IMR-90 (cell line): ENCODE measurements at regions not wholly inside any gene's neighbourhood (a gene's known extent, or its start where the extent isn't known, plus 50 kb on each side); places are given as distances from the start of the nearest gene placed in this dataset.

ENCODE experiments used
- ATAC-seq: fragments of 200-7000 bp; cut with Tn5 transposase; 2 replicates; pipeline ENCODE4 v1.9.1; 2020; ENCODE audit warnings: low read depth, mild to moderate bottlenecking, moderate library complexity
- BruUV-seq: library from RNA; stranded (reverse); fragments of 400-500 nt; replicated peaks from 2 replicates; lab custom pipeline; 2021; lab: Mats Ljungman, UMichigan
- CTCF ChIA-PET: fragments of 300-600 bp; formaldehyde crosslinking; extraction: SDS; loops from one replicate; lab custom pipeline; 2021; ENCODE audit warnings: antibody characterized with exemption; lab: Yijun Ruan, JAX
- POLR2A ChIA-PET: fragments of 300-600 bp; sonication (Branson Sonifier 250); formaldehyde crosslinking; loops from one replicate; lab custom pipeline; 2022; ENCODE audit warnings: antibody characterized with exemption; ENCODE audit not compliant: unreplicated experiment; lab: Charles Lee
- DNase-seq: peaks from one replicate; pipeline ENCODE4 v3.0.0; 2013
- H2AFZ ChIP-seq: replicated peaks from 2 replicates; pipeline ENCODE3; 2013; ENCODE audit warnings: low read length, mild to moderate bottlenecking; ENCODE audit not compliant: poor library complexity
- H2AK5ac ChIP-seq: 2 replicates; pipeline ENCODE4 v1.6.1; 2013; ENCODE audit warnings: low read depth, low read length, inconsistent platforms
- H2AK9ac ChIP-seq: replicated peaks from 2 replicates; pipeline ENCODE3; 2013; ENCODE audit warnings: mild to moderate bottlenecking, low read depth, low read length, moderate library complexity; ENCODE audit not compliant: poor library complexity
- H2BK120ac ChIP-seq: 2 replicates; pipeline ENCODE4 v1.6.1; 2013; ENCODE audit warnings: low read depth, low read length, inconsistent platforms
- H2BK15ac ChIP-seq: 3 replicates; pipeline ENCODE4 v1.6.1; 2013; ENCODE audit warnings: low read depth, low read length, inconsistent platforms
- H2BK20ac ChIP-seq: 2 replicates; pipeline ENCODE4 v1.6.1; 2013; ENCODE audit warnings: low read depth, mild to moderate bottlenecking, inconsistent platforms, low read length, moderate library complexity
- H2BK5ac ChIP-seq: 2 replicates; pipeline ENCODE4 v1.6.1; 2013; ENCODE audit warnings: mild to moderate bottlenecking, low read depth, low read length, inconsistent platforms; ENCODE audit not compliant: poor library complexity, severe bottlenecking
- H3K14ac ChIP-seq: replicated peaks from 2 replicates; pipeline ENCODE4 v1.6.1; 2013; ENCODE audit warnings: low read depth, low read length, inconsistent platforms
- H3K18ac ChIP-seq: 2 replicates; pipeline ENCODE4 v1.6.1; 2013; ENCODE audit warnings: low read depth, low read length, control low read depth
- H3K23ac ChIP-seq: 2 replicates; pipeline ENCODE4 v1.6.1; 2013; ENCODE audit warnings: low read depth, low read length, inconsistent platforms
- H3K27ac ChIP-seq: 2 replicates; pipeline ENCODE4 v1.5.1; 2013; ENCODE audit warnings: mild to moderate bottlenecking, control low read depth, low read length; ENCODE audit not compliant: insufficient read depth
- H3K27me3 ChIP-seq: 2 replicates; pipeline ENCODE4 v1.6.1; 2013; ENCODE audit warnings: low read length; ENCODE audit not compliant: control insufficient read depth, insufficient read depth
- H3K36me3 ChIP-seq: 2 replicates; pipeline ENCODE4 v1.6.1; 2013; ENCODE audit warnings: low read length, mixed read lengths; ENCODE audit not compliant: control insufficient read depth, insufficient read depth
- H3K4ac ChIP-seq: 2 replicates; pipeline ENCODE4 v1.6.1; 2013; ENCODE audit warnings: low read depth, low read length, inconsistent platforms
- H3K4me1 ChIP-seq: 2 replicates; pipeline ENCODE4 v1.6.1; 2013; ENCODE audit warnings: low read length, mixed read lengths; ENCODE audit not compliant: control insufficient read depth, insufficient read depth
- H3K4me2 ChIP-seq: 2 replicates; pipeline ENCODE4 v1.6.1; 2013; ENCODE audit warnings: low read depth, mild to moderate bottlenecking, control low read depth, low read length, moderate library complexity
- H3K4me3 ChIP-seq: 2 replicates; pipeline ENCODE4 v1.5.1; 2013; ENCODE audit warnings: low read depth, mild to moderate bottlenecking, control low read depth, low read length, moderate library complexity; ENCODE audit not compliant: insufficient read depth
- H3K56ac ChIP-seq: 2 replicates; pipeline ENCODE4 v1.6.1; 2013; ENCODE audit warnings: low read length, inconsistent platforms; ENCODE audit not compliant: insufficient read depth; ENCODE audit errors: extremely low read depth
- H3K79me1 ChIP-seq, 2 experiments: 2 replicates each; pipeline ENCODE4 v1.6.1; 2013; ENCODE audit warnings: low read length in 2 of 2, inconsistent platforms in 1 of 2, low read depth in 1 of 2
- H3K9ac ChIP-seq: 2 replicates; pipeline ENCODE4 v1.6.1; 2013; ENCODE audit warnings: low read depth, low read length, control low read depth
- H3K9me1 ChIP-seq: 2 replicates; pipeline ENCODE4 v1.6.1; 2013; ENCODE audit warnings: low read length, inconsistent platforms; ENCODE audit not compliant: insufficient read depth
- H3K9me3 ChIP-seq: 2 replicates; pipeline ENCODE4 v1.6.1; 2013; ENCODE audit warnings: low read length; ENCODE audit not compliant: control insufficient read depth, insufficient read depth
- H4K20me1 ChIP-seq: 2 replicates; pipeline ENCODE4 v1.6.1; 2013; ENCODE audit warnings: low read length, inconsistent platforms; ENCODE audit not compliant: insufficient read depth
- H4K5ac ChIP-seq: 2 replicates; pipeline ENCODE4 v1.6.1; 2013; ENCODE audit warnings: mild to moderate bottlenecking, low read depth, low read length, control low read depth
- H4K8ac ChIP-seq, 2 experiments: 2 replicates each; pipeline ENCODE4 v1.6.1; 2013; ENCODE audit warnings: low read depth in 2 of 2, low read length in 2 of 2, control low read depth in 1 of 2, inconsistent platforms in 1 of 2
- H4K91ac ChIP-seq: 2 replicates; pipeline ENCODE4 v1.6.1; 2013; ENCODE audit warnings: low read depth, low read length, inconsistent platforms; ENCODE audit not compliant: insufficient read depth
- CHD1 ChIP-seq: IDR thresholded peaks from 2 replicates; pipeline ENCODE4 v1.6.1; 2012; ENCODE audit warnings: low read depth, low read length, improper control_type of control experiment
- MAZ ChIP-seq: IDR thresholded peaks from 2 replicates; pipeline ENCODE4 v1.6.1; 2012; ENCODE audit warnings: low read depth, mild to moderate bottlenecking, low read length, improper control_type of control experiment, moderate library complexity, borderline replicate concordance
- MXI1 ChIP-seq: IDR thresholded peaks from 2 replicates; pipeline ENCODE4 v1.6.1; 2012; ENCODE audit warnings: low read depth, mild to moderate bottlenecking, low read length, moderate library complexity, borderline replicate concordance
- POLR2A ChIP-seq: IDR thresholded peaks from 2 replicates; pipeline ENCODE4 v1.6.1; 2012; ENCODE audit warnings: mild to moderate bottlenecking, low read depth, low read length
- RFX5 ChIP-seq: IDR thresholded peaks from 2 replicates; pipeline ENCODE4 v1.8.0; 2012; ENCODE audit warnings: low read depth, mild to moderate bottlenecking, low read length, moderate library complexity
- SMC3 ChIP-seq: fragments of 150-350 bp; IDR thresholded peaks from 2 replicates; pipeline ENCODE4 v1.6.1; 2016; ENCODE audit warnings: low read depth, mild to moderate bottlenecking, antibody characterized with exemption, low read length, moderate library complexity
- WGBS, 2 experiments: methylation state at CpG; one replicate each; pipeline versions ENCODE4 v1.1.5 to v1.1.7; 2013; ENCODE audit warnings: missing lambda C conversion rate in 2 of 2; ENCODE audit not compliant: insufficient read length in 1 of 2; ENCODE audit errors: extremely low coverage in 2 of 2; 5-methylcytosine and 5-hydroxymethylcytosine counted together
- dilution Hi-C: fragments of 300-500 bp; cut with HindIII; formaldehyde crosslinking; loops from one replicate; pipeline ENCODE4 v1.14.3; 2018; ENCODE audit warnings: low sequenced_read_pairs; ENCODE audit not compliant: unreplicated experiment
- in situ Hi-C: fragments of 300-500 bp; cut with MboI; formaldehyde crosslinking; loops from 3 replicates; pipeline ENCODE4 v1.14.3; 2019; ENCODE audit warnings: low sequenced_read_pairs, inconsistent platforms, mixed read lengths
- intact Hi-C: fragments of 100-400 bp; cut with micrococcal nuclease; formaldehyde crosslinking; loops from 2 replicates; pipeline ENCODE4 v1.10.0; 2022
- TF ChIP-seq, protein P1 (sequence below): fragments of 150-350 bp; IDR thresholded peaks from 2 replicates; pipeline ENCODE4 v1.6.1; 2016; ENCODE audit warnings: low read depth, mild to moderate bottlenecking, low read length, moderate library complexity, borderline replicate concordance
- TF ChIP-seq, protein P2 (sequence below): conservative IDR thresholded peaks from 2 replicates; pipeline ENCODE4 v1.5.1; 2012; ENCODE audit warnings: mild to moderate bottlenecking, low read depth, low read length, improper control_type of control experiment
- TF ChIP-seq, protein P3 (sequence below): fragments of 150-350 bp; IDR thresholded peaks from 2 replicates; pipeline ENCODE4 v1.6.1; 2017; ENCODE audit warnings: mild to moderate bottlenecking, antibody characterized with exemption, low read length, low read depth

DNA sequence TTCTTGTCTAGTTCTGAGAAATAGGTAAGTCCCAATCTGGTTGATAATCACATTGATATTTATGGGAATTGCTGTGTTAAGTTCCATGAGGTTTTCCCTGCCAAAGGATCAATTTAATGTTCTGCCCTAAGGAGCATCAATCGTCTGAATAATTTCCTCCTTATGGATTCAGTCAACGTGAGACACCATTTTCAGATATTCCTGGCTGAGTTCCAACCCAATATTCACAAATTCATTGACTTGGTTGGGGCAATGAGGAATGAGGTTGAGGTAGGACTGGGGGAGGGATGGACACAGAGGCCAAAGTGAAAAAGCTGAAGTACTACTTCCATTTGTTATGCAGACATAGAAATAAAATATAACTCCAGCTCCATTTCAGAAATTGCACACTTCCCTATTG lies 99.1 kb downstream of the ZNF622 start:
- Histone ChIP-seq H4K20me1 (no peaks in the 10 kb centered on the region), H3K79me1 (no peaks in the 10 kb centered on the region), H3K9me1 (no peaks in the 10 kb centered on the region), H3K9ac (no peak overlapping the region), H3K4ac (no peak overlapping the region), H4K91ac (no peak overlapping the region), H3K14ac (no peak overlapping the region), H3K4me3 (no peak overlapping the region), H4K8ac (no peak overlapping the region), H3K27me3 (no peaks in the 10 kb centered on the region), H2BK15ac (no peak overlapping the region), H2AK9ac (no peak overlapping the region), H2BK120ac (no peak overlapping the region), H2BK20ac (no peak overlapping the region), H2AK5ac (no peak overlapping the region), H3K23ac (no peak overlapping the region), H2AFZ (no peak overlapping the region), H3K4me1 (no peaks in the 10 kb centered on the region), H3K4me2 (no peak overlapping the region), H3K36me3 (no peaks in the 10 kb centered on the region), H4K5ac (no peak overlapping the region), H3K27ac (no peak overlapping the region), H3K56ac (no peak overlapping the region), H3K9me3 (no peaks in the 10 kb centered on the region), H2BK5ac (no peak overlapping the region), H3K18ac (no peak overlapping the region)
- ChIA-PET POLR2A (no interaction called here), CTCF (interaction anchor here (0.6 kb wide), 1 partner anchor 13 kb away, joined by 4 read pairs; no protein-coding TSS in a partner anchor)
- TF ChIP-seq, protein P1, sequence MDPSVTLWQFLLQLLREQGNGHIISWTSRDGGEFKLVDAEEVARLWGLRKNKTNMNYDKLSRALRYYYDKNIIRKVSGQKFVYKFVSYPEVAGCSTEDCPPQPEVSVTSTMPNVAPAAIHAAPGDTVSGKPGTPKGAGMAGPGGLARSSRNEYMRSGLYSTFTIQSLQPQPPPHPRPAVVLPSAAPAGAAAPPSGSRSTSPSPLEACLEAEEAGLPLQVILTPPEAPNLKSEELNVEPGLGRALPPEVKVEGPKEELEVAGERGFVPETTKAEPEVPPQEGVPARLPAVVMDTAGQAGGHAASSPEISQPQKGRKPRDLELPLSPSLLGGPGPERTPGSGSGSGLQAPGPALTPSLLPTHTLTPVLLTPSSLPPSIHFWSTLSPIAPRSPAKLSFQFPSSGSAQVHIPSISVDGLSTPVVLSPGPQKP: no peak
- no peak for TF ChIP-seq POLR2A
- TF ChIP-seq MXI1: no peak
- TF ChIP-seq, protein P2, sequence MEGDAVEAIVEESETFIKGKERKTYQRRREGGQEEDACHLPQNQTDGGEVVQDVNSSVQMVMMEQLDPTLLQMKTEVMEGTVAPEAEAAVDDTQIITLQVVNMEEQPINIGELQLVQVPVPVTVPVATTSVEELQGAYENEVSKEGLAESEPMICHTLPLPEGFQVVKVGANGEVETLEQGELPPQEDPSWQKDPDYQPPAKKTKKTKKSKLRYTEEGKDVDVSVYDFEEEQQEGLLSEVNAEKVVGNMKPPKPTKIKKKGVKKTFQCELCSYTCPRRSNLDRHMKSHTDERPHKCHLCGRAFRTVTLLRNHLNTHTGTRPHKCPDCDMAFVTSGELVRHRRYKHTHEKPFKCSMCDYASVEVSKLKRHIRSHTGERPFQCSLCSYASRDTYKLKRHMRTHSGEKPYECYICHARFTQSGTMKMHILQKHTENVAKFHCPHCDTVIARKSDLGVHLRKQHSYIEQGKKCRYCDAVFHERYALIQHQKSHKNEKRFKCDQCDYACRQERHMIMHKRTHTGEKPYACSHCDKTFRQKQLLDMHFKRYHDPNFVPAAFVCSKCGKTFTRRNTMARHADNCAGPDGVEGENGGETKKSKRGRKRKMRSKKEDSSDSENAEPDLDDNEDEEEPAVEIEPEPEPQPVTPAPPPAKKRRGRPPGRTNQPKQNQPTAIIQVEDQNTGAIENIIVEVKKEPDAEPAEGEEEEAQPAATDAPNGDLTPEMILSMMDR: no peak
- TF ChIP-seq RFX5: no peak
- TF ChIP-seq CHD1: no peak
- TF ChIP-seq, protein P3, sequence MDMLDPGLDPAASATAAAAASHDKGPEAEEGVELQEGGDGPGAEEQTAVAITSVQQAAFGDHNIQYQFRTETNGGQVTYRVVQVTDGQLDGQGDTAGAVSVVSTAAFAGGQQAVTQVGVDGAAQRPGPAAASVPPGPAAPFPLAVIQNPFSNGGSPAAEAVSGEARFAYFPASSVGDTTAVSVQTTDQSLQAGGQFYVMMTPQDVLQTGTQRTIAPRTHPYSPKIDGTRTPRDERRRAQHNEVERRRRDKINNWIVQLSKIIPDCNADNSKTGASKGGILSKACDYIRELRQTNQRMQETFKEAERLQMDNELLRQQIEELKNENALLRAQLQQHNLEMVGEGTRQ: no peak
- no peak for TF ChIP-seq SMC3
- no peak for TF ChIP-seq MAZ
- no CpG with 5 or more reads among the region's 2 CpGs for WGBS, 2 experiments
- ATAC-seq (no peak), DNase-seq (no peak)
- in situ Hi-C loops: no loop called here
- intact Hi-C loops: no loop called here
- no TSS peak for BruUV-seq
- dilution Hi-C loops: no loop called here
